ENCODE measurements at regions not wholly inside any gene's neighbourhood (a gene's known extent, or its start where the extent isn't known, plus 50 kb on each side); places are given as distances from the start of the nearest gene placed in this dataset.

- no peak for DNase-seq
These were observed 137.0 kb downstream of the KATNIP start for GRCh38 chr16:27686926-27687325.

DNA sequence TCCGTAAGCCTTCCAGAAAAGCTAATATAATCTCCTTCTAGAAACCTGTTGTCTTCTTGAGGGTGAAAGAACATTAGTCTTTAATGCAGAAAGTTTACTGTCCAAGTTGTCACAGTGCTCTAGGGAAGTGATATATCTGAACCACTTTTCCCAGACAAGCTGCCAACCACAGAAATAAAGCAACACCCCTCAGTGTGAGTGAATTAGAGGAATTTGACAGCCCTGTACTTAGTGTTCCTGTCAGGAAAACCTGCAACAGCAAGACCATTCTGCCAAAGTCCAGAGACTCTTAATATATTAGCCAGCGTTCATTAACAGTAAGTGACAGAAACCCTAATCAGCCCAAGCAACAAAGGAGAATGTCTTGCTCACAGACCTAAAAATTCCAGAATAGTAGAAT, 137.7 kb downstream of the KATNIP start:
- no peak for DNase-seq

- DNase-seq = no peak
These were observed 139.8 kb downstream of the KATNIP start for GRCh38 chr16:27689711-27690110.

DNA sequence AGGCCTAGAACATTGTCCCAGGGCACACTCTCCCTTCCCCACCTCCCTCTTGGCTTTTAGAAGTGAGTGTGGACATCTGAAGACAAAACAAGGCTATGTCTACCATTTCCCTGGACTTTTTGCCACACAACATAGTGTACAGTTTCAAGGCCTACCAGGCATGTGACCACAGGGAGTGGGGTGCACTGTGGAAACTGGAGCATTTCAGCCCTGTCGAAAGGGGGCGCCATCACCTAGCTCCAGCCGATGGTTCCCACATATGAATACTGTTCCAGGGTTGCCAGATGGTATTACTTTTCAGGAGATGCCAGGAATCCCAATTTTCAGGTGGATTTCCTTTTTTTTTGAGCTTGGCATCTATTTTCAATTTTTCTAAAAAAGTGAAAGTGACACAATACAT, 140.7 kb downstream of the KATNIP start:
- DNase-seq = no peak

- DNase-seq = no peak
These were observed 141.8 kb downstream of the KATNIP start for GRCh38 chr16:27691721-27692120.

DNA sequence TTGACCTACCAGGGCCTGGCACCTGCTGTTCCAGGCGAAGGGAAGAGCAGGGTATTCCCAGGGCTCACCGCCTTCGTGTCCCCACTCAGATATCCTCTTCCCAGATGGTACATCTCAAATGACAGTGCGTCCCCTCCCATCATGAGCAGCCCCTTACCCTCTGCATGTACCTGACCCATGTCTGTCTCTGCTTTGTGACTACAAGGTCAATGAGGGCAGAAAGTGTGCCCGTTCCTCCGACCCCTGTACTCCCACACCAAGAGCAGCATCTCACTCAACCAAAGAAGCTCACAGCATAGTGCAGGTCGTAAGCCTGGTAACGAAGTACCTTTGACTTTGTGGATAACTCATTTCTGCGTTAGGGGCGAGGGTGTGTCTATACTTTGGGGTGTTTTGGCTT, 142.6 kb downstream of the KATNIP start:
- no peak for DNase-seq

GRCh38 chr16:27695161-27695560, 145.2 kb downstream of the KATNIP start:
- DNase-seq = no peak

DNA sequence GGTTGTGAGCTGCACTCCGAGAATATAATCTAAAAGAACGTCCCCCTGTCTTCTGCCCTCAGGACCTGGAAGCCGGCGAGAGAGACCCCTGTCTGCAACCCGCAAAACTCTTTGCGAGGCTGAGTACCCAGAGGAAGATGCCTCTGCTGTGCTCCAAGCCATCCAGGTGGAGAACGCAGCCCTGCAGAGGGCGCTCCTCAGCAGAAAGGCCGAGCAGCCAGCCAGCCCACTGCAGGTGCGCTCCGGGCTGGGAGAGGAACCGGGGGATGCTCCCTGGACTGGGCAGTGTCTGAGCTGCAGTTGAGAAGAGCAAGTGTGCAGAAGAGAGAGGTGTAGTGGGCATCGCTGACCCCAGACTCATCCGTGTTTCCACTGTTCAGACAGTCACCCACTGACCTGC, 148.3 kb downstream of the KATNIP start:
- no peak for DNase-seq

GRCh38 chr16:27698746-27699145, 148.8 kb downstream of the KATNIP start:
- DNase-seq = no peak

- DNase-seq = no peak
These were observed 149.6 kb downstream of the KATNIP start for GRCh38 chr16:27699540-27699939.

GRCh38 chr16:27700304-27700995, 150.5 kb downstream of the KATNIP start:
- DNase-seq = no peak

- DNase-seq = no peak
These were observed 151.4 kb downstream of the KATNIP start for GRCh38 chr16:27701381-27701780.

GRCh38 chr16:27703121-27703520, 153.2 kb downstream of the KATNIP start:
- DNase-seq = no peak

DNA sequence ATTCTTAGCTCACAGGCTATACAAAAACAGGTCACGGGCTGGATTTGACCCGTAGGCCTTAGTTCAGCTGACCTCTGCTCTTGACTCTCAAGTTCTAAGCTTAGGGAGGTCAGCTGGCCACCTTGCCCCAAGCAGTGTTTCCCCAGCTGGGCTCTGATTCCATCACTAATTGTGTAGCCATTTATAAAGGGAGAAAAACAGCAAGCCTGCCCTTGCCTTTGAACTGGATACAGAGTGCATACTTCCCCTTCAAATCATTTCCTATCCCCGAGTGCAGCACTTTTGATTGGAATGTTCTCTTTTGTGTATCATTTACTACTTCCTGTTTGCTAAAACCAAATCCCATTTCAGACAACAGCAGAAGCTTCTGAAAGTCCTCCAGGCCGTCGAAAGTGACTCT, 153.6 kb downstream of the KATNIP start:
- no peak for DNase-seq

DNA sequence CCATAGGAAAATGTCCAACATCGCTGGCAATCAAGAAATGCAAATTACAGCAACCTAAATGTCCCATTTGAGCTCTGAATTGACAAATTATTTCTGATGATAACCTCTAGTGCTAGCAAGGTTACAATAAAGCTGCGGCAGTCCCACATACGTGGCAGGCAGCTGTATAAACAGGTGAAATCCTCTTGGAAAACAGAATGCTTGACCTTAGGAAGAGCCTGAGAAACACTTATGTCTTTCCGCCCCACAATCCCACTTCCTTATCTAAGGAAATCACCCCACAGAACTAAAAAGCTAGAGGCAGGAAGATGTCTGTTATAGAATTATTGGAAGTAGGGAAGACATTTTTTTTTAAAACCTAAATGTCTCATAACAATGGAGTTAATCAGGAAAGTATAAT, 154.3 kb downstream of the KATNIP start:
- DNase-seq = no peak

GRCh38 chr16:27706156-27706865, 156.4 kb downstream of the KATNIP start:
- DNase-seq = no peak

DNA sequence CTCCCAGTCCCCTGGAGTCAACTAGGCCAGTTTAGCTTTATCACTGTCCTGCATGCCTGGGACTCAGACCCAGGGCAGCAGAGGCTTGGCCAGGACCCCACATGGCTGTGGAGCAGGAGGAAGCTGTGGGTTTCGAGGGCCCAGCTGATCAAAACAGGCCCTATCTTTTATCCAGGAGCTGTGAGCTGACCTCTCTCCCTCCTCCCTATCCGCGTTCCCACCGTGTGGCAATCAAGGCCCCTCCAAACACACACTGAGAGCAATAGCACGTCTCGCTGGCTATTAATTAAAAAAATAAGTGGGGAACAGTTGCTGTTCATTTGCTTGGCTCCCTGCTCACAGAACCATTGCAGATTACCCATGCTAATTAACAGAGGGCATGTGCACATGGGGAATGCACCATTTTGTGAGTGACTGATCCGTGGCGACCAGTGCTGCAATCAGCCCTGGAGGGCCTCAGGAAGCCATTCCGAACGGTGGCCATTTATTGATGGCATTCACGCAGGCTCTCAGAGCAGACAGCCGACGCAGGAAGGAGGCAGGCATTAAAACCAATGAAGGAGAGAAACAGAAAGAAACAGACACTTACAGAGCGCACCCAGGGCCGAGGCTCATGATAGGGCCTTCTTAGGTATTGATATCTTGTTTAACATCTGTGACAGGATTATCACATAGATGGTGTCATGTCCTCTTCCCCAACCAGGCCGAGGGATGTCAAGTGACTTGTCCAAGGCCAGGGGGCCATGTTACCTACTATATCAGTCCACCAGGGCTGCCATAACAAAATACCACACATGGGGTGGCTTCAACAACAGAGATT, 157.1 kb downstream of the KATNIP start:
- no peak for DNase-seq

DNA sequence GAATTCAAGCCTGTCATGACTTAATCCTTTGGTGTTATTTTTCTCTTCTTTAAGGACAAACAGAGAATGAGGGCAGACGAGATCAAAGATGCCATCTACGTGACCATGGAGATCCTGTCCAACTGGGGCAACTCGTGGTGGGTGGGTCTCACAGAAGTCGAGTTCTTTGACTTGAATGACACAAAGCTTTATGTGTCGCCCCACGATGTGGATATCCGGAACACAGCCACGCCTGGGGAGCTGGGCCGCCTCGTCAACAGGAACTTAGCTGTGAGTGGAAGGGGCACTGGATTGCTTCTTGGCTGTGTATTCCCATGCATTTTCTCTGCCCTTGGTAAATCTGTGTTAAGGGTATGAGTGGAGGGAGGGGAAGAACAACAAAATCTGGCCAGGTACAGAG, 158.7 kb downstream of the KATNIP start:
- DNase-seq = no peak

DNA sequence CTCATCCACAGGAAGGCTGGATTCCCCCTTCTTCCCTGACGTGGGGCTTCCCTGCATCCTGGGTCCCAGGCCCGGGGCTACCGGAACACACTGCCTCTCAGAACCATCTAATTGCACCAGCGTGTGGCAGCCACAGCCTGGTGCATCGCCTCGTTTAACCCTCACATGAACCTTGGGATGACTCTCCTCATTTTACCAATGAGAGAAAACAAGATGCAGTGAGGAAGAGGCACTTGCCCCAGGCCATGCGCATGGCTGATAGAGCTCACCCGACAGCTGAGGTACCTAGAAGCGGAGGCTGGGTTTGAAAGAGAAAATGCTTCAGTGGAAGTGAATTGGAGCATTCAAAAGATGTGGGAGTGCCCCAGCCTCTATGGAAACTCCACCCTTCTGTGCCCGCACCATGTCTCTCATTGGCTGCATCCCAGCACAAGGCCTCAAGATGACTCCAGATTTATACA, 162.3 kb downstream of the KATNIP start:
- DNase-seq = no peak

DNA sequence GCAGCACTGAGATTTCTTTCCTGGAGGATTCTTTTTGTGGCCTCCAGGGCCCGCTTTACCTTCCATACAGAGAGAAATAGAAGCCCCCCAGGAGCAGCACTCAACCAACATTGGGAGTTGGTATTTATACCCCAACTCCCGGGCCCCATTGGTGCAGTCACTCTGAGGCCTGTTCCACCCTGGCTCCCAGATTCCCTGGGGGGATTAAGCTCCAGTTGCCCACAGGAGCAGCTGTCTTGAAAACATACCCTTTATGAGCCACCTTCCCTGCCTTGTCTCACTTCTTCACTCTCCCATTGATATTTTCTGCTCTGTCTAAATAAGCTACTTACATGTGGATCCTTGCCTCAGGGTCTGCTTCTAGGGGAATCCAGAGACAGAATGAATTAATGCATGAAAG, 167.8 kb downstream of the KATNIP start:
- no peak for DNase-seq

DNA sequence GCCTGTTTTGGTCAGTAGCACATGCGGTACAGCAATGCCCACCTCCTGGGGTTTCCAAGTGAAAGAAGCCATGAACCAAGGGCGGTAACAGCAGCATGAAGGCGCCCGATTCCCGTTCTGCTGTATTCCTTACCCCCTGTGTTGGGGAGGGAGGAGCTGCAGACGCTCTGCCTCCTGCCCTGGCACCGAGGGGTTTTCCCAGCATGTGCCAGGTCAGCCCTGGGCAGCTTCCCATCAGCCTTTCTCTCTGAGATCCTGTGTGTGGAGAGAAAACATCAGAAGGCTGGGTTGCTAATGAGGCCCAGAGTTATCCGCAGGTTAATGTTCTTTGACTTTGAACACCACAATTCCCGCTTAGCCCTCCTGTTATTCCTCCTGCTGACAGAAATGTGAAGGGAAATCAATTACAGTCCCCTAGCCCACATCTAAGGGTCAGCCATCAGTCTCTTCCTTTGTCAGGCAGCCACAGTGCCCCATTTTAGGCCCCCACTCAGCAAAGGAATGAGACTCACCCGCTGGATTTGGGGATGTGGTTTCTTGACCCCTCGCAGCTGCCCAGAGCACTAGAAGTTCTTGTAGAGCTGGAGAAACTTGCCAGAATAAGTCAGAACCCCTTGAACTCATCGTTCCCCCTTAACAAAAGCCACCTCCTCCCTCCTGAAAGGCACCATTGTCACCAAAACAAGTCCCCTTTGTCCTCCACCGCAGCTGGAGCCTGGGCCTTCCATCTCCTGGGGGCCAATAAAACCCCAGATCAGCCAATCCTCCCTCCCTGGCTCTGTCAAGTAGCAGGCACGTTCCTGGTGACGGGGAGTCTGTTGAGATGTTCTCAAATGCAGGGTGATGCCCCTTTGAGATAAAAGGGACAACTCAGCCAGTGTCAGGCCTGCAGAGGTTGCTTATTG, 168.5 kb downstream of the KATNIP start:
- DNase-seq = no peak

- DNase-seq = no peak
These were observed 169.1 kb downstream of the KATNIP start for GRCh38 chr16:27719106-27719445.
